GM19035 (cell line): ENCODE measurements at regions not wholly inside any gene's neighbourhood (a gene's known extent, or its start where the extent isn't known, plus 50 kb on each side); places are given as distances from the start of the nearest gene placed in this dataset.

Source experiments
- ATAC-seq: cut with Tn5 transposase; IDR thresholded peaks from one replicate; pipeline ENCODE4 v1.9.1; 2021; ENCODE audit not compliant: unreplicated experiment

- no peak for ATAC-seq
Observed at GRCh38 chr12:20213723-20214625, 154.4 kb upstream of the PDE3A start.

GRCh38 chr12:20220339-20220738 lies 148.0 kb upstream of the PDE3A start:
- no peak for ATAC-seq

GRCh38 chr12:20232931-20233675 lies 135.2 kb upstream of the PDE3A start:
- no peak for ATAC-seq

GRCh38 chr12:20234474-20234873 lies 133.9 kb upstream of the PDE3A start:
- ATAC-seq = no peak

GRCh38 chr12:20237091-20237490 lies 131.2 kb upstream of the PDE3A start:
- no peak for ATAC-seq

GRCh38 chr12:20245491-20245890 lies 122.8 kb upstream of the PDE3A start:
- no peak for ATAC-seq

- ATAC-seq = no peak
Observed at GRCh38 chr12:20248646-20249045, 119.7 kb upstream of the PDE3A start.

GRCh38 chr12:20250761-20251160 lies 117.6 kb upstream of the PDE3A start:
- ATAC-seq = no peak

- ATAC-seq = no peak
Observed at GRCh38 chr12:20257311-20257710, 111.0 kb upstream of the PDE3A start.

- no peak for ATAC-seq
Observed at GRCh38 chr12:20259786-20260185, 108.6 kb upstream of the PDE3A start.

- ATAC-seq = no peak
Observed at GRCh38 chr12:20260851-20261250, 107.5 kb upstream of the PDE3A start.

- no peak for ATAC-seq
Observed at GRCh38 chr12:20262119-20262518, 106.2 kb upstream of the PDE3A start.

GRCh38 chr12:20264026-20264425 lies 104.3 kb upstream of the PDE3A start:
- no peak for ATAC-seq

- ATAC-seq = no peak
Observed at GRCh38 chr12:20264608-20265114, 103.7 kb upstream of the PDE3A start.

- ATAC-seq = no peak
Observed at GRCh38 chr12:20268121-20268732, 100.1 kb upstream of the PDE3A start.

GRCh38 chr12:20268771-20269170 lies 99.6 kb upstream of the PDE3A start:
- no peak for ATAC-seq

- no peak for ATAC-seq
Observed at GRCh38 chr12:20269337-20270067, 98.8 kb upstream of the PDE3A start.

- ATAC-seq = no peak
Observed at GRCh38 chr12:20270557-20270956, 97.8 kb upstream of the PDE3A start.

GRCh38 chr12:20272161-20272560 lies 96.2 kb upstream of the PDE3A start:
- no peak for ATAC-seq

GRCh38 chr12:20272801-20273200 lies 95.5 kb upstream of the PDE3A start:
- ATAC-seq = no peak

- no peak for ATAC-seq
Observed at GRCh38 chr12:20274008-20274407, 94.3 kb upstream of the PDE3A start.
